Vagina (tissue), 2 donors: ENCODE measurements at regions not wholly inside any gene's neighbourhood (a gene's known extent, or its start where the extent isn't known, plus 50 kb on each side); places are given as distances from the start of the nearest gene placed in this dataset.
"Not testable (repeated sequence)": the region's sequence is repeated elsewhere in the genome, so short reads cannot be mapped to it uniquely, and the experiment has no call there.

Source experiments
- CTCF ChIP-seq, 3 experiments: fragments of 450-650 bp in 2 of 3; fragments of 200-600 bp in 1 of 3; sonication (generic) in 1 of 3; IDR thresholded peaks; one replicate each; pipeline ENCODE4 v1.5.1; 2017 to 2019; ENCODE audit warnings: antibody characterized with exemption in 3 of 3, mild to moderate bottlenecking in 2 of 3, moderate library complexity in 2 of 3
- POLR2A ChIP-seq, 2 donors: fragments of 450-650 bp; IDR thresholded peaks; one replicate each; pipeline ENCODE4 v1.6.1; 2017; ENCODE audit warnings: antibody characterized with exemption in 2 of 2, mild to moderate bottlenecking in 2 of 2, moderate library complexity in 2 of 2
- POLR2AphosphoS5 ChIP-seq, 2 donors: sonication (generic); formaldehyde crosslinking; IDR thresholded peaks; one replicate each; pipeline ENCODE4 v1.9.0; 2017; ENCODE audit warnings: antibody characterized with exemption in 2 of 2, mild to moderate bottlenecking in 2 of 2, low read depth in 1 of 2; ENCODE audit not compliant: insufficient read depth in 1 of 2

- TF ChIP-seq CTCF (IDR thresholded peaks at IDR 0.05); POLR2A (IDR thresholded peaks at IDR 0.05); POLR2AphosphoS5 (IDR thresholded peaks at IDR 0.05; ENCODE audit: insufficient read depth in 1 of 2, low read depth in 1 of 2): not testable (repeated sequence)
Measured at GRCh38 chr21:10342261-10342956, 179.0 kb upstream of the TPTE start.
